ENCODE measurements at regions not wholly inside any gene's neighbourhood (a gene's known extent, or its start where the extent isn't known, plus 50 kb on each side); places are given as distances from the start of the nearest gene placed in this dataset.
"Not testable (repeated sequence)": the region's sequence is repeated elsewhere in the genome, so short reads cannot be mapped to it uniquely, and the experiment has no call there.

DNA sequence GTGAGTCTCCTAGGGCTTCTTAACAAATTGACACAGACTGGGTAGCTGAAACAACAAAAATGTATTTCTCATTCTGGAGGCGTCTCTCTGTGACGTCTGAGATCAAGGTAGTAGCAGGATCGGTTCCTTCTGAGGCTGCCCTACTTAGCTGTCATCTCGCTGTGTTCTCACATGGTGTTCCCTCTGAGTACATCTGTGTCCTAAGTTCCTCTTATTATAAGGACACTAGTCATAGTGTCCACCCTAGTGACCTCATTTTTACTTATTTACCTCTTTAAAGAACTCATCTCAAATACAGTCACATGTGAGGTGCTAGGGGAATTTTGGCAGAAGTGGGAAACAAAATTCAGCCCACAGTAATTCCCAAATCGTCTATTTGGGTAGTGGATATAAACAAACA is 529.1 kb downstream of the NPIPA7 start:
- POLR2A ChIA-PET, result no interaction called here
- H3K36me3 Mint-ChIP-seq, result no peaks in the 10 kb centered on the region
- H3K9me3 Mint-ChIP-seq, result peaks cover 2% of the 10 kb centered on the region
- H3K4me3 Mint-ChIP-seq, result no peak overlapping the region
- no peaks in the 10 kb centered on the region for H3K4me1 Mint-ChIP-seq
- peaks cover 3% of the 10 kb centered on the region for H3K27me3 Mint-ChIP-seq
- ATAC-seq (ENCODE audit: low read depth), result no peak
- H3K27ac Mint-ChIP-seq, result no peak overlapping the region
- no peak for DNase-seq

DNA sequence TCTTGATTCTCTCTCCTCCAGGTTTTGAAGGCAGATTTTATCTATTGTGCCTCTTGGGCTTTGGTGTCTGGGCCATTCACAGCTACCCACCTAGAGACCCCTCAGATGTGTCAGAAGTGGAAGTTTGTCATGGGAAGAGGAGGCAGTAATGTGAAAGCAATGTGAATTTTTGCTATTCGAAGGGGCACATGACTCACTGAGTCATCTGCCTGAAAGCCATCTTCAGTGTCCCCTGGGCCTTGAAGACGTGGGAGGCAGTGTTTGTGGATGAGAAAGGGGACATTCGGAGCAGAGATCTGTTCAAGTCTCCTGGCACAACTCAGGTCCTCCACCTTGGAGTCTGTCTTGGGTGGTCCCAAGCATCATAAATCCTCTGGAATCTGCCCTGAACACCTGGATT is 530.2 kb downstream of the NPIPA7 start:
- H3K27me3 Mint-ChIP-seq, result peaks cover 3% of the 10 kb centered on the region
- POLR2A ChIA-PET, result no interaction called here

DNA sequence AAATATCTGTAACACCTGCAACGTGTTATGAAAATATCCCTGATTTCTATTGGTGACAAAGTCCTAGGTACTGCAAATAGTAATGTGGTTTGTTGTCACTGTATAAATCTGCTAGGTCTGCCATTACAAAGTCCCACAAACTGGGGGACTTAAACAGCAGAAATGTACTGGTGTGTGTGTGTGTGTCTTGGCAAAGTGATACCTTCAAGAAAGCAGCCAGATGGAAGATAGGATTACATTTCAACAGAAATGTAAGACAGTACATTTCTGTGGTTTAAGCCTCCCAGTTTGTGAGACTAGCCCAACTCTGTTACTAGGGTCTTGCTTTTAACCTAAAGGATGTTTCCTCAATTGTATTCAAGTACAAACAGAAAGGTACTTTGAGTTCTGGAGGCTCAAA is 531.7 kb downstream of the NPIPA7 start:
- no peak overlapping the region for H3K27ac Mint-ChIP-seq
- H3K4me1 Mint-ChIP-seq, result no peaks in the 10 kb centered on the region
- POLR2A ChIA-PET, result no interaction called here
- H3K36me3 Mint-ChIP-seq, result no peaks in the 10 kb centered on the region
- DNase-seq (no peak), ATAC-seq (ENCODE audit: low read depth) (no peak)
- peaks cover 2% of the 10 kb centered on the region for H3K9me3 Mint-ChIP-seq
- H3K4me3 Mint-ChIP-seq, result no peak overlapping the region
- H3K27me3 Mint-ChIP-seq, result peaks cover 3% of the 10 kb centered on the region

More for the DNA sequence above, 530.2 kb downstream of the NPIPA7 start:
- DNase-seq (no peak), ATAC-seq (ENCODE audit: low read depth) (no peak)
- H3K4me3 Mint-ChIP-seq, result no peak overlapping the region
- H3K9me3 Mint-ChIP-seq, result peaks cover 2% of the 10 kb centered on the region
- no peak overlapping the region for H3K27ac Mint-ChIP-seq
- H3K4me1 Mint-ChIP-seq, result no peaks in the 10 kb centered on the region
- H3K36me3 Mint-ChIP-seq, result no peaks in the 10 kb centered on the region

DNA sequence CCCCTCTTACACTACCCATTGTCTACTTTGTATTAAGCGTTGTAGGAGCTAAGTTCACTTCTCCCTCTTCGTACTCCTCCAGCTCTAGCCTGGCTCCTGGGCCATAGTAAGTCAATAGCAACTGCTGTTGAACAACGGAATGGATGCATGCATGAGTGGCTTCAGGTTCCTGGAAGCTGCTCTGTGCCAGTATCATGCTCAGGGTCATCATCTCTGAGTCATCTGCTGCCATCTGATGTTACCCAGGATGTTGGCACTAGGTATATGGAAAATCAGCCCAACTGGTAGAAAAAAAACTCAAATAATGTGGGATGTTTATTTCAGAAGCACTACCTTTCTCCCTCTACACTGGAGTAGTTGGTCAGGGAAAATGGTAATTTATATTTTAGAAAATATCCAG is 536.8 kb downstream of the NPIPA7 start:
- DNase-seq (no peak), ATAC-seq (ENCODE audit: low read depth) (no peak)
- Mint-ChIP-seq H3K4me3 (no peak overlapping the region), H3K9me3 (peaks cover 2% of the 10 kb centered on the region), H3K36me3 (no peaks in the 10 kb centered on the region), H3K27ac (no peak overlapping the region), H3K27me3 (peaks cover 6% of the 10 kb centered on the region), H3K4me1 (no peaks in the 10 kb centered on the region)
- POLR2A ChIA-PET, result no interaction called here

DNA sequence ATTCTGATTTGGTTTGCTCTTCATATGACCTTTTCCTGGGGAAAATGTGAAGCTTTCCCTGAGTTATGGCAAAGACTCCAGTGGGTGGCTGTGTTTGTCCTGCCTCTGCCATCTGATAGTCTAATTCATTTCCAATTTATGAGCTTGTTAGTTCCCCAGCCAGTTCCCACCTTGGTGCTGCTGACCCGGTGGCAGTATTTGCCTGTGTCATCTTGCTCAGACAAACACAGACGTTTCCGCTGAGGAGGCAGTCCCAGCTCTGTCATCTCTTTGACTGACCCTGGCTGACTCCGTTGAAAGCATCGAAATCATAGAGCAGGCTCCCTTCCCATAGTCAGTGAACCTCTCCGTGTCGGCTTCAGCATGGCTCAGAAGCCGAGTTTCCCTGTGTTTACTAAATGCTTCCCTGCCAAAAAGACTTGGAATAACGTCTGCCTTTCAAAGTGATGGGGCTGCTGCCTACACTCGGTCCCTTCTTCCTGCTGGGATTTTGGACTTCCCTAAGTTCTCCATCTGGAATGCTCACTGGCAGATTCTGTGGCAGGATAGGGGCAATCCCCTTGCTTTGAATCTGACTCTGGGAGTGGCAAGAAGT is 538.3 kb downstream of the NPIPA7 start:
- peaks cover 9% of the 10 kb centered on the region for H3K27me3 Mint-ChIP-seq
- no peak overlapping the region for H3K27ac Mint-ChIP-seq
- no peaks in the 10 kb centered on the region for H3K36me3 Mint-ChIP-seq
- H3K4me1 Mint-ChIP-seq, result no peaks in the 10 kb centered on the region
- DNase-seq, result no peak
- no peaks in the 10 kb centered on the region for H3K9me3 Mint-ChIP-seq
- H3K4me3 Mint-ChIP-seq, result no peak overlapping the region
- POLR2A ChIA-PET, result no interaction called here
- no peak for ATAC-seq (ENCODE audit: low read depth)

DNA sequence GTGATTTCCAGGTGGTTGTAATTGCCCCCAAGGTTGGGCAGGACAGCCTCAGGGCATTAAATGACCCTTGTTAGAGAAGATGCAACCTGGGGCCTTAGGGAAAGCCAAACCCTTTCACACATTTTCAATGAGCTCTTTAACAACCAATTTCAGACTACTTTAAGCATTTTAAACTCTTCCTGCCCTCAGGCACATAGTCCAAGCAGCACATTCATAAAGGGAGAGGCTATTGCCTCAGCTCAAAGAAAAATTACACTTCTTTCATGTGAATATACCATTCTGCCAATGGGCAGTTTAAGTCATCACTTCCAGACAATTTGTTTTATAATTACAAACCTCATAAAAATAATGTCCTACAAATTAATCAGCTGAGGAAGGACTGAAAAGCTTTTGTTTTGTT is 544.5 kb downstream of the NPIPA7 start:
- H3K4me3 Mint-ChIP-seq, result no peak overlapping the region
- POLR2A ChIA-PET, result no interaction called here
- H3K4me1 Mint-ChIP-seq, result no peaks in the 10 kb centered on the region
- no peaks in the 10 kb centered on the region for H3K9me3 Mint-ChIP-seq
- no peak for ATAC-seq (ENCODE audit: low read depth)
- no peak overlapping the region for H3K27ac Mint-ChIP-seq
- DNase-seq, result no peak
- peaks cover 8% of the 10 kb centered on the region for H3K27me3 Mint-ChIP-seq
- H3K36me3 Mint-ChIP-seq, result no peaks in the 10 kb centered on the region

DNA sequence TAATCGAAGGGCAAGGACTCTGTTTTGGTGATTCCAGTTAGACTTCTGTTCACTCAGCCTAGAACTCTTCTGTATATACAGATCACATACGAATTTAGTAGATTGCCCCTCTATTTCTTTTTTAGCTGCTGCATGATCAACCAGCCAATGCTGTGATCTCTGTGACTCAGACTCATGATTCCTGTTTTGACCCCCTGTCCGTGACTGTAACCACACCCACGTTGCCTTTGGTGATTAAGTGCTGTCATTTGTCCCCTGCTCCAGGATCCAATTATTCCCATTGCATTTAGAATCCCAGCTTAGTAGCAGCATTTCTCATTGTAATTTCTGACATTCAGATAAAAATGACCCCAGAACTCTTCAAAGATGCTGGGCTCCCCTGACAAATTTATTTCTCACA is 545.7 kb downstream of the NPIPA7 start:
- Mint-ChIP-seq H3K4me1 (no peaks in the 10 kb centered on the region), H3K27ac (no peak overlapping the region), H3K27me3 (peaks cover 8% of the 10 kb centered on the region), H3K9me3 (no peaks in the 10 kb centered on the region), H3K36me3 (no peaks in the 10 kb centered on the region), H3K4me3 (no peak overlapping the region)
- ATAC-seq (ENCODE audit: low read depth) (no peak), DNase-seq (no peak)
- POLR2A ChIA-PET, result no interaction called here

DNA sequence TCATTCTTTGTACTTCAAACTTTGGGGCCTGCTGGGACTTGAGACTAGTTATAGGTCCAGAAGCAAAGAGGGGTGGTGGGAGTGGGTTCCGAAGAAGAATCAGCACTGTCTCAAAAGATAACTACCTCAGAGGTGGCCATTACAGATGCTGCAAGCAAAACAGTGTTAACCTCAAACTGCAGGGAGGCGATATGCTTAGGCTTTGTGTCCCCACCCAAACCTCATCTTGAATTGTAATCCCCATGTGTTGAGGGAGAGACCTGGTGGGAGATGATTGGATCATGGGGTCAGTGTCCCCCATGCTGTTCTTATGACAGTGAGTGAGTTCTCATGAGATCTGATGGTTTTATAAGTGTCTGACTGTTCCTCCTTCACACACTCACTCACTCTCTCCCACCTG is 545.3 kb downstream of the XYLT1 start:
- Mint-ChIP-seq H3K4me1 (no peaks in the 10 kb centered on the region), H3K36me3 (no peaks in the 10 kb centered on the region), H3K27me3 (peaks cover 5% of the 10 kb centered on the region), H3K9me3 (no peaks in the 10 kb centered on the region), H3K4me3 (no peak overlapping the region), H3K27ac (no peak overlapping the region)
- DNase-seq, result no peak
- ATAC-seq (ENCODE audit: low read depth), result no peak
- POLR2A ChIA-PET, result no interaction called here

DNA sequence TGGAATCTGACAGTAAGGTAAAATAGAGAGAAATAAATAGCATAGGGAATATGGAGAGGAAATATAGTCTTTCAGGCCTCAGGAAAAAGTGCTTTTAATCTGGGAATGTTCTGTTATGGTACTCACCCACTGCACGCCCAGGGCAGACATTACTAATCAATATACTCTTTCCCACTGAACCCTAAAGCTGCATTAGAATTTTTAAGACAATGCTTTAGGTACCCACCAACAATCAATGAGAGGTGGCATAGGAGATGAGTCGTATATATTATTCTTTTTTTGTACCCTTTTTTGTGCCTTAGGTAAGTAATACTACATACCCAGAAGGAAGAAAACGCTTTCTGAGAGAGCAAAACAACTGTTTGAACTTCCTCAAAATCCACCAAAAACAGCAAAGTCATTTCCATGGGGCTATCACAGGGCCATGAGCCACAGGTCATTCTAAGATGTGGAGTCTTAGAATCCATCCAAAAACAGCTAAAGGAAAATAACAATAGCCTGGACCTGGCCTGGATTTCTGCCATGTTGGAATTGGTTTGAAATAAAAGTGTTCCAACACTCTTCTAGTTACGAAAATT is 542.1 kb downstream of the XYLT1 start:
- Mint-ChIP-seq H3K4me1 (no peaks in the 10 kb centered on the region), H3K27ac (no peak overlapping the region), H3K4me3 (no peak overlapping the region), H3K27me3 (no peaks in the 10 kb centered on the region), H3K36me3 (no peaks in the 10 kb centered on the region), H3K9me3 (no peaks in the 10 kb centered on the region)
- no peak for ATAC-seq (ENCODE audit: low read depth)
- no peak for DNase-seq
- POLR2A ChIA-PET, result no interaction called here

DNA sequence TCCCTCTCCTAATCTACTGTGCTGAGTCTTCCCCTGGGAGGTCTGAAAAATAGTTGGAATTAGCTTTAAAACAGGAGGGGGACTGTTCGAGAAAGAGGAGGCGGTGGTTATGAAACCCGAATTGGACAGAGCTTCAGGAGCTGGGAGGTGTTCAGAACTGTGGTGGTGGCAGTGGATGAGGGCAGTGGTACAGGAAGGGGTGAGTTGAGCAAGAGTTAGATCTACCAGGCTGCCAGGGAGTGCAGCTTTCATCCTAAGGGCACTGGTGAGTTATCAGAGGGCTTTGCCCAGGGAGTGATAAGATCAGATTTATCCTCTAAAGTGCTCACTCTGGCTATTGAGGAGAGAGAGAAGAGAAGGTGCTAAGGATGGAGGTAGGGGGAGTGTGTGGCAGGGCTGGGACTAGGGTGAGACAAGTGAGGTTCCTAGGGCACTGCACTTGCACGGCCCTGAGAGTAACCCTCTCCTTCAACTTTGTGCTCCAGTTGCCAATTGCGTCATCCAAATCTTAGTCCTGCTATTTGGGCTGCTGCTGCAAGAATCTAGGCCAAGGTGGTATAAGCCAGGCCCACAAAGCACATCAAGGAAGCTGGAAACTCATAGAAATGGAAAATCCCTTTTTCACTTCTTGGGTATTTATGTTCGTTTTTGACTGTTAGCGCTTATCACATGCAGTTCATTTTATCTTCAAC is 540.3 kb downstream of the XYLT1 start:
- Mint-ChIP-seq H3K9me3 (no peaks in the 10 kb centered on the region), H3K4me3 (no peak overlapping the region), H3K36me3 (no peaks in the 10 kb centered on the region), H3K27me3 (no peaks in the 10 kb centered on the region), H3K27ac (no peak overlapping the region), H3K4me1 (no peaks in the 10 kb centered on the region)
- POLR2A ChIA-PET, result no interaction called here
- ATAC-seq (ENCODE audit: low read depth) (no peak), DNase-seq (no peak)

DNA sequence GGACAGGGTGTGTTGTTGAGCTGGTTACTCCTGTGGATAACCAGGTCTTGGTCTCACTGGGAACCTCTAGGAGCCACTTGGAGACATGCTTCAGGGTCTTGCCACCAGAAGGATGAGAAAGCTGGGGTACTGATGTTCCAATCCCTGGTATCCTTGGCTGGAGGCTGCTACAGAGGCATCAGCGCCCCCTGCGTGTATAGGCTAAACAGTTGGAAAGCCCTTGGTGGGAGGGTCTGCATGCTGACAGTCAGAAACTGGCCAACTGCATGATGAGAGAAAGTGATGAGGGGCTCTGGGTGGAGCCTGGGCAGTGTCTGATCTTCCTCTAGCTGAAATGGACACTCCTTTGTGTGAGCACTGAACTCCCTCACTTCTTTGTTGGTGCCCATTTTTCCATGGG is 536.9 kb downstream of the XYLT1 start:
- Mint-ChIP-seq H3K27me3 (peaks cover 7% of the 10 kb centered on the region), H3K4me3 (no peak overlapping the region), H3K9me3 (no peaks in the 10 kb centered on the region), H3K4me1 (no peaks in the 10 kb centered on the region), H3K27ac (no peak overlapping the region), H3K36me3 (no peaks in the 10 kb centered on the region)
- no peak for DNase-seq
- ATAC-seq (ENCODE audit: low read depth), result no peak
- POLR2A ChIA-PET, result no interaction called here

DNA sequence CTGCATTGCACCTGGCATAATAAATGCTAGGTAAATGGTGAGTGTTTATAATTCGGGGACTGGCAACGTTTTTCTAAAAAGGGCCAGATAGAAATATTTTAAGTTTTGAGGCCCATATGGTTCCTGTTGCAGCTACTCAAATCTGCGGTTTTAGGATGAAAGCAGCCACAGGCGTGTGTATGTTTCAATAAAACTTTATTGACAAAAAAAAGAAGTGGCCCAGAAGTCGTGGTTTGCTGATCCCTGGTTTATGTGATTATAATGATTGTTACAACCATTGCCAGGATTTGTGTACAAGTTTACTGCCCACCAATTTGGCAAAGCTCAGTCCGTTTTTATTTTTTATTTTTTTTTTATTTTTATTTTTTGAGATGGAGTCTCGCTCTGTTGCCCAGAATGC is 536.1 kb downstream of the XYLT1 start:
- H3K36me3 Mint-ChIP-seq, result no peaks in the 10 kb centered on the region
- H3K27me3 Mint-ChIP-seq, result peaks cover 7% of the 10 kb centered on the region
- no peak overlapping the region for H3K27ac Mint-ChIP-seq
- no peaks in the 10 kb centered on the region for H3K9me3 Mint-ChIP-seq
- H3K4me1 Mint-ChIP-seq, result no peaks in the 10 kb centered on the region
- ATAC-seq (ENCODE audit: low read depth), result no peak
- DNase-seq, result no peak
- no peak overlapping the region for H3K4me3 Mint-ChIP-seq
- POLR2A ChIA-PET, result no interaction called here

DNA sequence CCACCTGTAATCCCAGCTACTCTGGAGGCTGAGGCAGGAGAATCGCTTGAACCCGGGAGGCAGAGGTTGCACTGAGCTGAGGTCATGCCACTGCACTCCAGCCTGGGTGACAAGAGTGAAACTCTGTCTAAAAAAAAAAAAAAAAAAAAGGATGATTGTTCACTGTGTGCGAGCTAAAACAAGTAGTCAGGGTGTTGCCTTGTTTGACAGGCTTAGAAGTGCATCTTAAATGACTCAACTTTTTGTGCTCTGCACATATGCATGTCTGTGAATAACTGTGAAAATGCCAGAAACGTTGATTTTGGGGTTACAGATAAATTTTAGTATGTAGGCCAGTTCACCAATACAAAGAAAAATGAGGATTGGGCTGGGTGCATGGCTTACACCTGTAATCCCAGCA is 534.9 kb downstream of the XYLT1 start:
- H3K27me3 Mint-ChIP-seq; H3K4me1 Mint-ChIP-seq; DNase-seq; H3K4me3 Mint-ChIP-seq; H3K27ac Mint-ChIP-seq; POLR2A ChIA-PET; ATAC-seq (ENCODE audit: low read depth); H3K36me3 Mint-ChIP-seq; H3K9me3 Mint-ChIP-seq: not testable (repeated sequence)

DNA sequence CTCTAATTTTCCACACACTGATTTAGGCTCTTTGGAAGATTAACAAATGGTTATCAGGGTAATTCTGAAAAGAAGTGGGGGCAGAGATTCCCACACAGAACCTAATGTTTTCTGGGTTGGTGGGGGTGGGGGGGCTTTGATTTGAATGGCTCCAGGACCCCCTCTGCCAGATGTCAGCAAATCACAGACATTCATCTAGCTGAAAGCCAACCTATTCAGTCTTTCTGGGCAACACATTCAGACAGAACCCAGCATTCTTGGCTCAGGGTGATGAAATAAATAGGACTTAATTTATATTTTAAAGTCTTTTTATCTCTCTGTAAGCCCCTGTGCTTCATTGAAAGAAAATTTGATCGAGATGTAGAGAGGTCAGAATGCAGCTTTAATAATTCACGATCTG is 533.2 kb downstream of the XYLT1 start:
- H3K9me3 Mint-ChIP-seq, result no peaks in the 10 kb centered on the region
- POLR2A ChIA-PET, result no interaction called here

More for the DNA sequence above, 533.2 kb downstream of the XYLT1 start:
- no peak overlapping the region for H3K4me3 Mint-ChIP-seq
- no peak overlapping the region for H3K27ac Mint-ChIP-seq
- ATAC-seq (ENCODE audit: low read depth), result no peak
- H3K36me3 Mint-ChIP-seq, result no peaks in the 10 kb centered on the region
- H3K27me3 Mint-ChIP-seq, result peaks cover 15% of the 10 kb centered on the region
- DNase-seq, result no peak
- no peaks in the 10 kb centered on the region for H3K4me1 Mint-ChIP-seq
